ENCODE measurements at regions not wholly inside any gene's neighbourhood (a gene's known extent, or its start where the extent isn't known, plus 50 kb on each side); places are given as distances from the start of the nearest gene placed in this dataset.

- TF ChIP-seq CTCF (IDR thresholded peaks at IDR 0.05 in 4 of 5, conservative IDR thresholded peaks at IDR 0.05 in 1 of 5) (no peak), POLR2A (IDR thresholded peaks at IDR 0.05) (no peak)
Observed at GRCh38 chrX:107355533-107355932, 93.9 kb upstream of the FRMPD3 start.
